ENCODE measurements at regions not wholly inside any gene's neighbourhood (a gene's known extent, or its start where the extent isn't known, plus 50 kb on each side); places are given as distances from the start of the nearest gene placed in this dataset.
"Not testable (repeated sequence)": the region's sequence is repeated elsewhere in the genome, so short reads cannot be mapped to it uniquely, and the experiment has no call there.

DNA sequence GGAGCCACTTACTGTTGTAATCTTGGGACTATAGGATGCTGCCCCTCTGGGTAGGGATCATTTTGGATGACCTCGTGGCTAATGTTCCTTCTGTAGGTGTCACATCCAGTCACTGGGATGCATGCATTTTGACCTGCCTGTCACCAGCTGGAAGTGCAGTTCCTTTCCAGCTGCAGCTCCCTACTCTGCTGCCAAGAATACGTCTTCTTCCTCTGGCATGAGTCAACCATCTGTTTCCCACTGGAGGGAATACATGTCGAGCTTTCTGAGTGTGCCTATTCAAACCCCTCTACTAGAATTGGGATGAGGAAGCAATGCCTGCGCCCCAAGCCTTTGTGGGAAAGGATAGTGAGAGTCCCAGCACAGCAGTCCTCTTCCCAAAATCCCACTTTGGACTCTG is 415.5 kb upstream of the ADAMTS5 start:
- DNase-seq = no peak

DNA sequence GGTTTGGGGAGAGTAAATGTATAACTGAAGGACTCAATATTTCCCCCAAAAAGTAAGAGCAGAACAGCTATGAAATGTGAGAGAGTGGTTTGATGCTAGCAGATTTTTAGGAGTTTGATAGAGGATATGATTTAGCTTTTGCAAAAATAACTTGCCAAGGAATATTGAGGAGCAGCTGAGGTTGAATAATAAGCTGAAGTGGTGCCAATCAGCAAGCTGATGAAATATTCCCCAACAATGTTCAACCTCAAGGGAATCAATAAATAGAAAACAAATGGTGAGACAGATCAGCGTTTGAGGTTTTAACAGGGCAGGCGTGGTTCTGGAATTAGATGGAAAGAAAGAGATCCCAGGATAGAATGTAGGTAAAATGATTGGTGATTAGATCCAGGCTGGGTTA is 413.4 kb upstream of the ADAMTS5 start:
- DNase-seq = no peak

DNA sequence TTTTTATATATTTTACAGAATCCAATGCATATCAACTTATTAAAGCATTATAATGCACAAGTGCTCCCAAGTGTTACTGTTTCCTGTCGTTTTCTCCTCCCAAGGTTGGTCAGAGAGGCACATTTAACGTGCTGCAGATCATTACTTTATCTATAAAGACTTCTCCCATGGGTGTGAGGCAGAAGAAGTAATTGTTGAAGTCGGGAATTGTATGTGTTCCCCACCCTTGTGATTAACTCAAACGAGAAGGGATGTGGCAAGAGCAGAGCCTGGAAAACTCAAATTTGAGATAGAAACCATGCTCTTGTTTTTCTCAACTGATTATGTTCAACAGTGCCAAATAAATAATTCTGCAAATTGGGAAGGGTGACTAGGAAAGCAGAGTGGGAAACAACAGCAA is 412.5 kb upstream of the ADAMTS5 start:
- no peak for DNase-seq

DNA sequence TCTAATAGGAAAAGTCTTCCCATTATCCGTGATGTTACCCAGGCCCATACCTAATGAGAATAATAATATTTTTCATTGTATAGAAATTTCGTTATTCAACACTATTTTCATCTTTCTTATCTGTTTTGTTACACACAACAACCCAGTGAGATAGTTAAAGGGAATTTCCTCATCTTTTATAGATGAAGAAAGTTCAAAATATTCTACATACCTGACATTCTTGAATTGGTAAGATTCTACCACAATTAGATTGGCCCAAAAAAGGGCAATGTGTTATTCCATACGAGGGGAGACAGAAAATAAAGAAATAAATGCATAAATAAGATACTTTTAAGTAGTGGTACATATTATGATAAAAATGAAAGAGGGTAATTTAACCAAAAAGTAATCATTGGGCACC is 405.5 kb upstream of the ADAMTS5 start:
- DNase-seq = no peak

GRCh38 chr21:27371975-27372331 is 405.1 kb upstream of the ADAMTS5 start:
- DNase-seq = no peak

DNA sequence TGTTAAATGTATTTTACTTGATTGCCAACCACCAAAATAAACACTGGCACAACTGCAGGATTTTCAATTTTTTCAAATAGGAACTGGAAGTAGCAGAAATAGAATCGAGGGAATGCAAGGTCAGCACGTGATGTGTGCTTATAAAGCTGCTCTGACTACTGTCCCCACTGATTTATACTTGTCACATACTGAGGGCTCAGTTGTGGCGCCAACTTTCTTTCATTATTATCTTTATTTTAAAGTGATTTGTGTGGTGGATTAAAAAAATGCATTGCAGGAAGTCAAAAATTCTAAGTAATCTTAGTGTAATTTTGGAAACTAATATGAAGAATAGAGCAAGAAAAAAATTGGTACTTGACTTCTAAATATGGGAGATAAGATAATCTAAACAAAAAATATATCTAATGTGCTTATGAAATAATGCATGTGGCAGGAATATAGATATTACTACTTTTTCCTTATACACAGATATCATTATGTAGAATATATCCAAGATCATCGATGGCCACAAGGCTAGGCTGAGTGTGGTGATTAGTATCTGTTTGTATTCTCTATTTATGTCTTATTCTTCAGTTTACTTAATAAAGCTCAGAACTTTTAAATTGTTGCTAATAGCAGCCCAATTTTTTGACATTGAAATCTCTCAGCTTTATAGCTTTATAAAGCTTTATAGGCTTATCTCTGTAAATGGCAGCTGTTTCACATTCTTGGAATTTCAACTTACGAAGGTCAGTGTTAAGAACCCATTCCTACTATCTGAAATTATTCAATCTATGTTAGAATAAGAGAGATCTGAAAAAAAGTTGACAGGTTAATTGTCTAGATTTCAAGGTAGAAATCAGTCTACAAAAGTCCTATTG is 404.5 kb upstream of the ADAMTS5 start:
- no peak for DNase-seq

DNA sequence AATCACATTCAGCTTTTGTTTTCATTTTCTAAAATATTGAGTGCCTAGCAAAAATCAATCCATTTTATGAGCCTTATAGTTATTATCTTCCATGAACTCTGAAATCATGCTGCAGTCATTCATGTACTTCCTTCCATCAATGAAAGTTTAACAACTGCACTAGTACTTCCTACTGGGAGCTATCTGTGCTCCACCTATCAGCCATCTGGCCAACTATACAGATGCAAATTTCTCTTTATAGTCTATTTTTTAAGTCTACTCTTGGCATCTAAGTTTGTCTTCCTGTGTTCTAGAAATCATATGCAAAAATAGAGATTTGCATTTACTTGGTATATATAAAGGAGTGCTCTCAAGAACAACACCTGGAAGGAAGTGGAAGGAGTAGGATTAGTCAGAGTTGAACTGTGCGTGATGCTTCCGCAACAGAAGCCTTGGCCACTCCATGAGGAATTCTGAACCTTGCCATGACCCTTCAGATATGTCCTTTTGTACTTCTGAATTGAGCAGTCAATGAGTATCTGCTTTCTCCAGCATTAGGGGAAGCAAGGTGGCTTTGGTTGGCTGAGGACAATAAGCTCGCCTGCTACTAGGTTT is 403.2 kb upstream of the ADAMTS5 start:
- no peak for DNase-seq

- DNase-seq = no peak
Measured at GRCh38 chr21:27369234-27369633, 402.3 kb upstream of the ADAMTS5 start.

- DNase-seq = no peak
Measured at GRCh38 chr21:27366646-27367235, 399.9 kb upstream of the ADAMTS5 start.

- DNase-seq = no peak
Measured at GRCh38 chr21:27366036-27366435, 399.1 kb upstream of the ADAMTS5 start.

DNA sequence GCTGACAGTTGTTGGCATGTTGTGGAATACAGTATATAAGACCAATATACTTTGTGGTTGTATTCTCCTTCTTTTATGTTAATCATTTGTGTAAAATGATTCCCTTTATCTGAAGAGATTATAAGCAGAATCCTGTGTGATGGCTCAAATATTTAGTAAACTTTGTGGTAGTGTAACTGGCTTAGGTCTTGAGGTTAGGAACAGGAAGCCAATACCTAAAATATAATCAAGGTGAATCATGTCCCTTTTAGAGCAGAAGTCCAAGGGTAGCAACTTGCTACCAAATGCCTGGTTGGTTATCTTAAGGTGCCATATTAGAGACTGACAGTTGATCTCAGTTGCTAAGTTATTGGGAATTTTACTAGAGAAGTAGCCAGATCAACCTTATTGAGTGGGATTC is 398.5 kb upstream of the ADAMTS5 start:
- no peak for DNase-seq

GRCh38 chr21:27363719-27364477 is 397.0 kb upstream of the ADAMTS5 start:
- no peak for DNase-seq

DNA sequence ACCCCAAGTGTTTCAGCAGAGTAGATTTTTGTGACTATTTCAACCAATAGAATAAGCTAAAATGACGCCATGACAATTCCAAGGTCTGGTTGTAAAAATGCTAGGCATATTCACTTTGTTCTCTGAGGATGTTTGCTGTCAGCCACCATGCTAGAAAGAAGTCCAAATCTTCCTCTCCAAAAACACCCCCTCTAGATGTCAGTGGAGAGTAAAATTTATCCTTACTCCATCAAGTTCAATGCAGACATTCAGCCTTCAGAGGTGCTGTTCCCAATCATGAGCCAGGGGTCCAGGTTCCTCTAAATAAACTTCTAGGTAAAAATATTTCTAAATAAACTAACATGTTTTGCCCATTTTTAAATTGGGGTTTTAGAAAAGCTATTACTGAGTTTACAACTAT is 395.4 kb upstream of the ADAMTS5 start:
- no peak for DNase-seq

DNA sequence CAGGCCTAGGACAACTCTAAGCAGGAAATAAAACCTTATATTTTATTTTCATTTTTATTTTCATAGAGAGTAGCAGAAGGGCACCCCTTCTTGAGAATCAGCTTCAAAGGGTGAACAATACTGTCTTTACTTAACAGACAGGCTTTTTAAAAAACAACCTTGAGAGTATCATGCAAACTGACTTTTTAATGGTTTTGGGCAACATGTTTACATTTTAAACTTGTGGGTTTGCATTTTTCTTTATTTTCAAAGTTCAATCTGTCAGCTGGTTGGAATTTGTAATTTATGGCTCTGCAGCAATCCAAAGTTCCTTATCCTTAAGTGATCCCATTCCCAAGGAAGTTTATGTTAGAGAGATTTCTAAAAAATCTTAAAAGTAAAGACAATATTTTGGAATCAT is 392.3 kb upstream of the ADAMTS5 start:
- DNase-seq = no peak

DNA sequence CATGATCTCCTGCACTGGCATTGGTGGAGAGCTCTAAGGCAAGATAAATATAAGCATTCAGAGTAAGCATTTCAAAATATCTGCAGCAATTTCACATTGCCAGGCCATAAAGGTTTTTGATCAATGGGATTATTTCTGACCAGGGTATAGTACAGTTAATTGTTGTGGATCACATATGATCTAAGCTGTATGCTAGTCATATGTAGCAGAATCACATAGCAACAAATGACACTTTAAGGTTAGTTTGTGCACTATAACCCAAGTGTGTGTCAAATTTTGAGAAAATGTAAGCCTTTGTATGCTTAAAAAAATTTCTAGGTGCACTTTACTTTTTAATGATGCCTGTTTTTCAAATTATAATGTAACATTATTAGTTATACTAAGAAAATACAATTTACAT is 386.0 kb upstream of the ADAMTS5 start:
- DNase-seq = no peak

DNA sequence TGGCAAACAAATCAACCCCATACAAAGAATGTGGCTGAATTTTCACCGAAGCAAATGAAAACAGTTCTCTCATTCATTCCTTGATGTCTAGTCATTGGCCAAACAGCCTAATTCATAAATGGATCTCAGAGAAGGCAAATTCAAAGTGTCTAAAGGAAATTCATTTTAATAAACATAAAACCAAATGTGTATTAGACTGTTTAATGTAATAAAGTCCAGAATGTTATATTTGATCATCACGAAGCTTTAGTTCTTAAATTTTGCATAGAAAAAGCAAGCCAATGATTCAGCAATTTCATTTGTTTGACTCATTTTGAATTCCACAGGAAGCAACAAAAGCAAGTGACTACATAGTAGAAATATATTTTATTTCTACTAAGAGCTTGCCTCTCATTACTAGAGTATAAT is 379.2 kb upstream of the ADAMTS5 start:
- DNase-seq = no peak

GRCh38 chr21:27339902-27340301 is 373.0 kb upstream of the ADAMTS5 start:
- DNase-seq = no peak

GRCh38 chr21:27338007-27338406 is 371.1 kb upstream of the ADAMTS5 start:
- not testable (repeated sequence) for DNase-seq

GRCh38 chr21:27333096-27333495 is 366.2 kb upstream of the ADAMTS5 start:
- DNase-seq = no peak

GRCh38 chr21:27329255-27329851 is 362.5 kb upstream of the ADAMTS5 start:
- no peak for DNase-seq

GRCh38 chr21:27326301-27326700 is 359.4 kb upstream of the ADAMTS5 start:
- no peak for DNase-seq

GRCh38 chr21:27323331-27323730 is 356.4 kb upstream of the ADAMTS5 start:
- DNase-seq = no peak

- DNase-seq = no peak
Measured at GRCh38 chr21:27321791-27322190, 354.9 kb upstream of the ADAMTS5 start.
